ENCODE measurements at regions not wholly inside any gene's neighbourhood (a gene's known extent, or its start where the extent isn't known, plus 50 kb on each side); places are given as distances from the start of the nearest gene placed in this dataset.
"Not testable (repeated sequence)": the region's sequence is repeated elsewhere in the genome, so short reads cannot be mapped to it uniquely, and the experiment has no call there.

- DNase-seq: no peak
Observed at GRCh38 chrX:131595120-131595519, 51.2 kb downstream of the OR13H1 start.

- DNase-seq: no peak
Observed at GRCh38 chrX:131607792-131608369, 64.0 kb downstream of the OR13H1 start.

DNA sequence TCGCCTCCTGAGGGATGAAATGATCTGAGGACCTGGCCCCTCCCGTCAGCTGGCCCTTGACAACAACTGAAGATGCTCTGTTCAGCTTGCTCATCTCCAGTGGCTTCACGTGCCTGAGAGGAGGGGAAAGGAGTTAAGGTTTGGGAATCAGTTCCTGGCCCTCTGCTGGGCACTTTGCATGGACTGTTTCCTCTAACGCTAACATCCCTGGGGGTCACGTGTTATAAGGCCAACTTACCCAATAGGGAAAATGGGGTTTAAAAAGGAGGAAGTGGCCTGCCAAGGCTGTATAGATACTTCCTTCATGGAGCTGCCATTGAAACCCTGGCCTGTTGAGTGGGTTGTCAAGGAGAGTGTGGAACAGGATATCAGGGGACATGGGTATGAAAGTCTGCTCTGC is 65.6 kb downstream of the OR13H1 start:
- DNase-seq: no peak

DNA sequence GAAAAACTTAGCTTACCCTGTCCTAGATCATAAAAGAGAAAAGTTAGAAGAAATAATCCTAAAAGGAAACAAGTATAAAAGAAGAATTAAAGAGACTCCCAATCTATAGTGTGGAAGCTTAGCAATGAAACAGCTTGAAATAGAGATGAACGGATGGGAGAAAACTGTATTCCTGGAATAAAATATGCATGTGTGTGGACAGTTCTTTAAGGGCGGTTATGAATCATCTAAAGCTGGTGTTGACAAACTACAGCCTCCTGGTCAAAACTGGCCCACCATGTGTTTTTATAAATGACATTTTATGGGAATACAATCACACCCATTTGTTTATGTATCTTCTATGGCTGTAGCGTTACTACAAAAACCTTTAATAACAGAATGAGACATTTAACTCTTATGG is 69.4 kb downstream of the OR13H1 start:
- no peak for DNase-seq

DNA sequence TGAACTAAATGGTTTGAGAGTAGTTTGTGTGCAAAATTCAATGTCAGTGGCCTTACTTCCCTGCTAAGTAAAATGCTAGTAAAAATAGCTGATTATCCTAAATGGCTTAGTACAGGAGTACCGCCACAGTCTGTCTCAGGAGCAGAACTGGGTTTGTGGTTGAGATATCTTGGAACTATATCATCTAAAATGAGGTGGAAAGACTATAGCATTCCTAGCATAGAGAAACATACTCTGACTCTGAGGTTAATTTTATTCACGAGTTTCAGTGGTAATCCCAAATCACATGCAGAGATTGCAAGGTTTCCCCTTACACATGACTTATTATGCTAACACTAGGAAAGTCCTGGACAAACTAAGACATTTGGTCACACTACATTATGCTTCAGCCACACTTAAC is 70.4 kb downstream of the OR13H1 start:
- no peak for DNase-seq

DNA sequence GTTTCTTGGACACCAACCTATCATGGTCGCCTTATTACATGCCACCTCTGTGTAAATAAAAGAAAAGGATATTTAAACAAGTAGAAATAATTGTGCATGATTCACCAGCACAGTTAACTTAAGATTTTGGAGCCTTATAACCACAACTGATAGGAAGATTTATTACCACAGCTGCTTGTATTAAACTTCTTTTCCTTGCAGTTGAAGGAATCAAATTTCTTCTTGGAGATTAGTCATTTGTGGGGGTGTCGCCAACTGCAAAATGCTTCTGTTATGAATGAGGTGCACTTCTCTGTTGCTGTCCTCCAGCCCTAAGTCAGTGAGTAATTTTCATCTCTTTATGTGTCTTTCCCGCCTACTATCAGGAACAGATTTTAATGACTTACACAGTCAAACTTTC is 73.3 kb downstream of the OR13H1 start:
- no peak for DNase-seq

DNA sequence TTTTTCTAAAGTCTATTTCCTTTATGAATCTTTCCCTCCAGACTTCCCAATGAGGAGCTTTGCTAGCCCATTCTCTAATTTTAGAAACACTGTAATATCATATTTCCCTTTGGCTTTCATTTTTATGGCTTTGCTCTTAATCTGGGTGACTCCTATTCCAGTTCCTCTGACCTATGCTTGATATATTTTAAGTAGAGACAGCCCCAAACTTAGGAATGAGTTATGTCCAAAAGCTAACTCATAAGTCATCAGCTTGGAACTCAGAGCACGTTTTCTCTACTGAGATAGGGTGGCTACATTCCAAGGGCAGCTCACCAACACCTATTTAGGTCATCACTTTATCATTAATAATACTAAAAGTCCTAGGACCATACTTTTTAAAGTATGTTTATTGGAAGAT is 77.8 kb downstream of the OR13H1 start:
- DNase-seq: no peak

GRCh38 chrX:131626681-131627296 is 82.9 kb downstream of the OR13H1 start:
- no peak for DNase-seq

DNA sequence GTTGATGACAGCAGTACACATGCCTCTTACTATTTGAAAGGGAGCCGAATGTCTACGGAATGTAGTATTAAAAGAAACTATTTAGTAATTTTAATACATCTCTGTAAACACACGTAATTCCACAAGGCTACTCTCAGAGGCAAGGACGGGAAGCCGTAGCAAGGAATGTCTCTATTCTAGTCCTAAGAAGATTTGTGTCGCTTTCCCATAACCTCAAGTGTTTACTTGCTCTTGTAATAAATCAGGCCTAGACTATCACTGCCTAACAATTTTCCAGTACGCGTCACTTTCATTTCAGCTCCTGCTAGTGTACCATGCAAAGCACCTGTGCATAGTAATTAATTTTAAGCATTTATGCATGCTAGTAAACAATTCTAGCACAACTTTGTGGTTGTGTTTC is 86.7 kb downstream of the OR13H1 start:
- DNase-seq: no peak

DNA sequence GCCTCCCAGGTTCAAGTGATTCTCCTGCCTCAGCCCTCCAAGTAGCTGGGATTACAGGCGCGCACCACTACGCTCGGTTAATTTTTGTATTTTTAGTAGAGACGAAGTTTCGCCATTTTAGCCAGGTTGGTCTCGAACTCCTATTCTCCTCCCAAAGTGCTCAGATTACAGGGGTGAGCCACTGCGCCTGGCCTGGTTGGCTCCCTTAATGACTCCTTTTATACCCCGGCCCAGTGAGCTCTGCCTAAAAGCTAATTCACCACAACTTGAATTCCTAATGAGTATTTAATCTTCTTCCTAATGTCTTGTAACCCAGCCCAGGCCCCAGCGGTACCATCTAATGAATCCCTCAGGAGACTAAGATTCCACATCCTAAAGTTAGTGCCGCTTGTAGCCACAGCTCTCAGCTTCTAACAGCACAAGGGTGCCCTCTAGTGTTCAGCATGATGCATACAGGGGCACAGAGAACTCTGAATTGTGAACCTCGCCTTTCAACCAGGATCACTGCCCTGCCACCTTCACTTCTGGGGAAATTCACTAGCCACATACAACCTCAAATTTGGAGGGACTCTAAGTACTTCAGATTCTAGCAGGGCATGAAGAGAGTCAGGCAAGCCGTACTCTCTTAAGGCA is 89.5 kb downstream of the OR13H1 start:
- peak in 4 of 6 experiments; percentile 3 to 54 (median 30) for DNase-seq

DNA sequence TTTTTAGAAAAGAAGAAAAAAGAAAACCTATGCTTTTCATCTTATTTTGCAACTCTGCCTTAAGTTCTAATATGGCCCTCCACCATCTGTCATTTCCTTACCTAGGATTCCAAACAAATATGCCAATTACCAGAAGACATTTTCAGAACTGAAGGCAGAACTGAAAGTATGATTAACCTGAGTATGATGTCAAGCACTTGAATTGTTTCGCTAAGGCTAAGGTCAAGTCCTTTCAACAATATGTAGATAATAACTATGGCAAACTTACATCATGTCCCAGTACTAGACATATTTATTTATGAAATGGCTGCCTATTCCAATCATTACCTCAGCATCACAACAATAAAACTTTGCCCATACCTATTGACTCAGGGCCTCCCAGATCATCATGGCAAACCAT is 91.0 kb downstream of the OR13H1 start:
- no peak for DNase-seq

GRCh38 chrX:131646106-131646505 is 102.2 kb downstream of the OR13H1 start:
- no peak for DNase-seq

GRCh38 chrX:131649741-131650140 is 105.9 kb downstream of the OR13H1 start:
- no peak for DNase-seq

GRCh38 chrX:131650637-131651410 is 107.0 kb downstream of the OR13H1 start:
- no peak for DNase-seq

GRCh38 chrX:131663726-131664125 is 119.9 kb downstream of the OR13H1 start:
- not testable (repeated sequence) for DNase-seq

GRCh38 chrX:131671735-131672134 is 127.9 kb downstream of the OR13H1 start:
- no peak for DNase-seq

GRCh38 chrX:131675596-131676194 is 131.8 kb downstream of the OR13H1 start:
- DNase-seq: no peak

DNA sequence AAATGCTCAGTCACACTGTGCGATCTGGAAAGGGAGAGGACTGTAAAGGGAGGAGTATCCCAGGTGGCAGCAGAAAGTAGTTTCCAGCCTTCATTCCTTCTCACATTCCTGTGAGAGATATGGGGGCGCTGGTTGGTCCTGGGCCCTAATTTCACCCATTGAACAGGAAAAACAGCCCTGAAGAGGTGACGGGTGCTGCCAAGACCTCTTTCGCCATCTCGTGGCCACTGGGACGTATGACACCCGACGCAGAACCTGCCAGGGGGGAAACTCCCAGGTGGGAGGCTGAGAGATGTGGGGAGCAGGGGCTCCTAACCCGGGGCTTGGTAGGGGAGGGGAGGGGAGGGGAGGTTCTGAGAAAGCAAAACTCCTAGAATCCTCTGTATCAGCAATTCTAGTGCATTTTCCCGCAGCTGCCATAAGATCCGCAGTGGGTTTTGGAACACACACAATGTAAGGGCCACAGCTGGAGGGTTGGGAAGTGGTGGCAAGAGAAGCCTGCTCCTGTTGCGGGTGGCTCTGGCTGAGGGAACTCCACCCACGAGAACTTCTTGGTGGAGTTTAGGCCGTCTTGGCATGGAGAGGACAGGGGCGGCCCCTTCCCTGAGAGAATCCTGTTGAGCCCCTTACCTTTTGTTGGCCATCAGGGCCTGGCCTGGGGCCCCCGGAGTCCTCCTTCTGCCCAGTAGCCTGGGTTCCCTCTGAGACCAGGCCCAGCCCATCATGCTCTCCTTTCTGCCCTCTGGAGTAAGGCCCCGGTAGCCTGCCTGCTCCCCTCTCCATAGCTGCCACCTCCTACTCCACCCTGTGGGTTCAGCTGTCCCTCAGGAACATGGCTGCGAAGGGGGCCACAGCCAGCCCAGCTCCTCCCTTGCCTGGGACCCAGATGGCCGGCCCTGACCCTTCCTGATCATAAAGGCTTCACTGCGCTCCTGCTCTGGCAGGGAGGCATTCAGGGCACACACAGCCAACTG is 134.1 kb downstream of the OR13H1 start:
- peak in 4 of 6 experiments; percentile 1 to 38 (median 26) for DNase-seq

- DNase-seq: not testable (repeated sequence)
Observed at GRCh38 chrX:131682735-131683134, 138.9 kb downstream of the OR13H1 start.

GRCh38 chrX:131693359-131693758 is 149.5 kb downstream of the OR13H1 start:
- no peak for DNase-seq

- DNase-seq: not testable (repeated sequence)
Observed at GRCh38 chrX:131696989-131697388, 153.1 kb downstream of the OR13H1 start.

- no peak for DNase-seq
Observed at GRCh38 chrX:131703646-131704045, 159.8 kb downstream of the OR13H1 start.
